ENCODE measurements at regions not wholly inside any gene's neighbourhood (a gene's known extent, or its start where the extent isn't known, plus 50 kb on each side); places are given as distances from the start of the nearest gene placed in this dataset.

DNA sequence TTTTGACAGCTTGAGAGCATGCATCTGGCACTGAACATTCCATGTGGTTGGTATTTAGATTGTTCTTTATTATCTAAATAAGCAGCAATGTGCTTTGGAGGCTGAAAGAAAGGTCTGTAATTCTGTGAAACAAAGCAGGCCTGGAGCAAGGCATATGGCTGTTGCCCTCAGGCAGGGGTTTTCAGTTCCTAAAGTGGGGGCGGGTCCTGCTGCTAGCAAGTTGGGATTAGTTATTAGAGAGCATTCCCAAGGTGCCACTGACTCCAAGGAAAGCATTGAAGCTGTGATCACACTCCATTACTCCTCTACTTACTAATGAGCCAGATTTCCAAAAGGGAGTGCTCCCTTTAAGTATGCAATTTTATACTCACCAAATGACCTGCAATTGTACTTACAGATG lies 432.2 kb downstream of the OLFM4 start:
- DNase-seq = no peak
- H3K27ac Mint-ChIP-seq = no peak overlapping the region
- ATAC-seq = no peak
- H3K4me1 Mint-ChIP-seq = no peaks in the 10 kb centered on the region
- peaks cover 24% of the 10 kb centered on the region for H3K9me3 Mint-ChIP-seq
- H3K36me3 Mint-ChIP-seq (ENCODE audit: low read depth) = no peaks in the 10 kb centered on the region
- no peak overlapping the region for H3K4me3 Mint-ChIP-seq
- no peaks in the 10 kb centered on the region for H3K27me3 Mint-ChIP-seq

GRCh38 chr13:53463106-53463505 lies 434.5 kb downstream of the OLFM4 start:
- DNase-seq (no peak), ATAC-seq (no peak)
- Mint-ChIP-seq H3K4me3 (no peak overlapping the region), H3K27ac (no peak overlapping the region), H3K9me3 (peaks cover 18% of the 10 kb centered on the region), H3K27me3 (no peaks in the 10 kb centered on the region), H3K4me1 (no peaks in the 10 kb centered on the region), H3K36me3 (ENCODE audit: low read depth) (no peaks in the 10 kb centered on the region)

GRCh38 chr13:53466576-53466975 lies 438.0 kb downstream of the OLFM4 start:
- DNase-seq (no peak), ATAC-seq (no peak)
- no peaks in the 10 kb centered on the region for H3K27me3 Mint-ChIP-seq
- H3K4me1 Mint-ChIP-seq = no peaks in the 10 kb centered on the region
- no peak overlapping the region for H3K27ac Mint-ChIP-seq
- H3K36me3 Mint-ChIP-seq (ENCODE audit: low read depth) = no peaks in the 10 kb centered on the region
- no peak overlapping the region for H3K4me3 Mint-ChIP-seq
- peaks cover 12% of the 10 kb centered on the region for H3K9me3 Mint-ChIP-seq

- H3K27me3 Mint-ChIP-seq = no peaks in the 10 kb centered on the region
These were observed 444.8 kb downstream of the OLFM4 start for GRCh38 chr13:53473397-53473796.

DNA sequence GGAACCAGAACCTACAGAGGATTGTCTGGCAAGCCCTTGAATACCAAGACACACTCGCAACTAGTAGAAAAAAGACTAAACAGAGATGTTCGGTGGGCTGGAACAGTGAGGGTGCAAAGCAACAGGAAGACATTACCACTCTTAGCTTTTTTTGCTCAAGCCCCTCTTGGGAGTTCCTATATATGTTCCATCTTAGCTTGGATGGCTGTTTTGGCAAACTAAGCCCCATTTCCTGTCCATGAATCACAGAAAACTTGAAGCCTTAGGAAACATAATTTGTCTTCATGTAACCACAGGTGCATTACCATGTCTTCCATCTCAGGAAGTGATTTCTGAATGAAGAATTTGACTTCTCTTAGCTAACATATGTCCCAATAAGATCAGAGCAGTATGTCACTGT lies 446.3 kb downstream of the OLFM4 start:
- no peaks in the 10 kb centered on the region for H3K27me3 Mint-ChIP-seq
- no peaks in the 10 kb centered on the region for H3K36me3 Mint-ChIP-seq (ENCODE audit: low read depth)
- no peaks in the 10 kb centered on the region for H3K4me1 Mint-ChIP-seq
- H3K27ac Mint-ChIP-seq = no peak overlapping the region
- DNase-seq = no peak
- ATAC-seq = no peak
- H3K4me3 Mint-ChIP-seq = no peak overlapping the region
- peaks cover 7% of the 10 kb centered on the region for H3K9me3 Mint-ChIP-seq

More at GRCh38 chr13:53473397-53473796, 444.8 kb downstream of the OLFM4 start:
- no peaks in the 10 kb centered on the region for H3K36me3 Mint-ChIP-seq (ENCODE audit: low read depth)
- ATAC-seq (no peak), DNase-seq (no peak)
- H3K27ac Mint-ChIP-seq = no peak overlapping the region
- no peak overlapping the region for H3K4me3 Mint-ChIP-seq
- H3K9me3 Mint-ChIP-seq = peaks cover 9% of the 10 kb centered on the region
- no peaks in the 10 kb centered on the region for H3K4me1 Mint-ChIP-seq

DNA sequence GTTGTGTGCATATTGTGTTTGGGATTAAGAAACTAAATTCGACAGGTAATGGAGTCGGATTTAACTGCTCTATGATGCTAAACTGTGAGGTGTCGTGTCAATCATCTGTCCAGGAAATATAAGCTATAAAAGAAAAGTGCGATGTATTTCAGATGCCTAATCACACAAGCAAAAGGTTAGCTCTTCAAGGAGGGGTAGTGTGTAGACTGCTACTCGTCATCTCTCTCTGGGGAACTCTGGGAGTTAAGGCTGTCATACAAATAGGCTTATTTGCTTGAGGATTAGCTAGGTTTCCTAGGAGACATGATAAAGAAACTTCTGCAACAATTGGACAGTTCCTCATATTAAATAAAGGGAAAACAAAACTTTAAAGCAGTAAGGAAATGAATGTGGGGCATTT lies 462.1 kb downstream of the OLFM4 start:
- no peaks in the 10 kb centered on the region for H3K27me3 Mint-ChIP-seq
- no peaks in the 10 kb centered on the region for H3K36me3 Mint-ChIP-seq (ENCODE audit: low read depth)
- H3K4me1 Mint-ChIP-seq = no peaks in the 10 kb centered on the region
- no peak for DNase-seq
- H3K9me3 Mint-ChIP-seq = peaks cover 8% of the 10 kb centered on the region
- no peak for ATAC-seq
- H3K27ac Mint-ChIP-seq = no peak overlapping the region
- no peak overlapping the region for H3K4me3 Mint-ChIP-seq

- ATAC-seq = no peak
- H3K36me3 Mint-ChIP-seq (ENCODE audit: low read depth) = no peaks in the 10 kb centered on the region
- H3K4me3 Mint-ChIP-seq = no peak overlapping the region
- H3K9me3 Mint-ChIP-seq = peaks cover 10% of the 10 kb centered on the region
- no peak overlapping the region for H3K27ac Mint-ChIP-seq
- no peaks in the 10 kb centered on the region for H3K27me3 Mint-ChIP-seq
- no peaks in the 10 kb centered on the region for H3K4me1 Mint-ChIP-seq
- DNase-seq = no peak
These were observed 465.8 kb downstream of the OLFM4 start for GRCh38 chr13:53494406-53494805.

DNA sequence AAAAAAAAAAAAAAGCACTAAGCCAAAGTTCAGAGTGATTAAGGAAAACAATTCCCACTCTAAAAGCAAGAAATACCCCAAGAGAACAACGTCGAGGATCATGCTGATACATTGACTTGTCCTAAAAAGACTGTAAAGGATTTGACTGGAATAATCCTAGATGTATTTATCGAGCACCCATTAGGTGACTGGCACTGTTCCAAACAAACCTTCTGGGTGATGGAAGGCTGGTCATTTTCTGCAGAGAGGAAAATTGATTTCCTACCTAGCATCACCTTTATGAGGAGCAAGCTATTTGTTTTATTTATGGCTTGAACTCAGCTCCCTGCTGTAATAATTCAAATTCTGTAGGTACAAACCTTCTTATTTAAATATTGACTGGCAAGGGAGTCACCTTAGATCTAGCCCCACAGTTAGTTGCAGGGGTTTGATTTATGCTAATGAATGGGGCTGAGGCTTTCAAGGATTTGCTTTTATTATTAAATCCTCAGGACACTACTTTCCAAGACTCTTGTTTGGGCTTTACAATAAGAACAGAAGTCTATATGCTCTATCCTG lies 471.0 kb downstream of the OLFM4 start:
- H3K9me3 Mint-ChIP-seq = peaks cover 18% of the 10 kb centered on the region
- H3K36me3 Mint-ChIP-seq (ENCODE audit: low read depth) = no peaks in the 10 kb centered on the region
- no peak overlapping the region for H3K4me3 Mint-ChIP-seq
- H3K27me3 Mint-ChIP-seq = no peaks in the 10 kb centered on the region
- DNase-seq (no peak), ATAC-seq (no peak)
- no peak overlapping the region for H3K27ac Mint-ChIP-seq
- no peaks in the 10 kb centered on the region for H3K4me1 Mint-ChIP-seq

DNA sequence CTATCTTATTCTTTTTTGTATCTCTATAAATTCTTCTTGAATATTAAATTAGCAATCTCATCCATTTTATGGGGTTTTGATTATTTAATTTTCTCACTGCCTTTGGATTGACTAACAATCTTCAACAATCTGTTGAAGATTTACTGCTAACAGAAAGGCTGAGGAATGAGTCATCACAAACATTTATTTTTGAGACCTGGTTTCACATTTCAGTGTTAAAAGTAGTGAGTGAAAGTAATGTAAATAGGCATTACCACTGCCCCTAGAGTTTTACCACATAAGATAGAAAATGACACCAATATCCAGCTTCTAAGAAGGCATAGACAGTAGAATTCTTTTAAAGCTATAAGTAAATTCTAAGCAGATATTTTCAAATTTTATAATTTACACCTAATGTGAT lies 472.8 kb downstream of the OLFM4 start:
- Mint-ChIP-seq H3K4me1 (no peaks in the 10 kb centered on the region), H3K9me3 (peaks cover 12% of the 10 kb centered on the region), H3K27me3 (no peaks in the 10 kb centered on the region), H3K4me3 (no peak overlapping the region), H3K27ac (no peak overlapping the region), H3K36me3 (ENCODE audit: low read depth) (no peaks in the 10 kb centered on the region)
- DNase-seq = no peak
- ATAC-seq = no peak

DNA sequence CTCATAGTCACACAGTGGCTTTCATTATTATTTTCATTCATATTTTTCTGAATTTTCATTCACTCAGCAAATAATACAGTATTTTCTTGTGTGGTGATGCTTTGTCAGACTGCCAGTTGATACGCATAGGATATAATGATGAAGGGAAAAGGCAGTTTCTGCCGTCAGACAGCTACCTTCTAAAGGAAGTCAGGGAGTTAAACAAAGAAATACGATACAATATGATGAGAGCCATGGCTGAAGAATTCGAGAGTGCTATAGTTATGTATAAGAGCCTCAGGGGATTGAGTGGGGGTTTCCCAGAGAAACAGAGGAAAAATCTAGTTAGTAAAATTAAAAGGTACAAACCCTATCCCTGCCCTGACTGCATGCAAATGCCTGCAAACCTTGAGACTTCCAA lies 479.1 kb downstream of the OLFM4 start:
- Mint-ChIP-seq H3K27me3 (no peaks in the 10 kb centered on the region), H3K9me3 (peaks cover 15% of the 10 kb centered on the region), H3K4me3 (no peak overlapping the region), H3K4me1 (no peaks in the 10 kb centered on the region), H3K27ac (no peak overlapping the region), H3K36me3 (ENCODE audit: low read depth) (no peaks in the 10 kb centered on the region)
- ATAC-seq (no peak), DNase-seq (no peak)

GRCh38 chr13:53512635-53513034 lies 484.0 kb downstream of the OLFM4 start:
- Mint-ChIP-seq H3K27ac (no peak overlapping the region), H3K36me3 (ENCODE audit: low read depth) (no peaks in the 10 kb centered on the region), H3K4me1 (no peaks in the 10 kb centered on the region), H3K27me3 (no peaks in the 10 kb centered on the region), H3K4me3 (no peak overlapping the region), H3K9me3 (peaks cover 15% of the 10 kb centered on the region)
- DNase-seq = no peak
- no peak for ATAC-seq

- Mint-ChIP-seq H3K4me1 (no peaks in the 10 kb centered on the region), H3K36me3 (ENCODE audit: low read depth) (no peaks in the 10 kb centered on the region)
These were observed 484.6 kb downstream of the OLFM4 start for GRCh38 chr13:53513226-53513625.

DNA sequence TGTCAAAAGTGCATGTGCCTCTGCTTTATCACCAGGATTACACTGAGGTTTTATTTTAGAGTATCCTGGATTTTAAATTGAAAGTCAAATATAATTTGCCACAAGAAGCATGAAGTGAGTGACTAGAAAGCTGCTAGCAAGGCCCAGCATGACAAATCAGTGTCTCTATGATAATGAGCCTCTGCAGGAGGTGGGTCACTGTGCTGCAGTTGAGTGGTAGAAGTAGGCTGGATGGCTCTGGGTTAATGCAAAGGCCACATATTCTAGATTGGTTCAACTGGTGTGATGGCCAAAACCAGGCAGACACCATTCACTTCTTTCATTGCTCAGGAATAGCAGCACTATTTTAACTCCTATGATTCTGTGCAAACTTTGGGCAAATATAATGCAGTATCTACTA lies 491.5 kb downstream of the OLFM4 start:
- no peak for ATAC-seq
- no peak overlapping the region for H3K4me3 Mint-ChIP-seq
- peaks cover 12% of the 10 kb centered on the region for H3K9me3 Mint-ChIP-seq
- no peaks in the 10 kb centered on the region for H3K36me3 Mint-ChIP-seq (ENCODE audit: low read depth)
- H3K27me3 Mint-ChIP-seq = no peaks in the 10 kb centered on the region
- no peak overlapping the region for H3K27ac Mint-ChIP-seq
- DNase-seq = no peak
- no peaks in the 10 kb centered on the region for H3K4me1 Mint-ChIP-seq

More at GRCh38 chr13:53513226-53513625, 484.6 kb downstream of the OLFM4 start:
- no peaks in the 10 kb centered on the region for H3K27me3 Mint-ChIP-seq
- ATAC-seq = no peak
- H3K9me3 Mint-ChIP-seq = peaks cover 15% of the 10 kb centered on the region
- H3K4me3 Mint-ChIP-seq = no peak overlapping the region
- no peak overlapping the region for H3K27ac Mint-ChIP-seq
- no peak for DNase-seq

DNA sequence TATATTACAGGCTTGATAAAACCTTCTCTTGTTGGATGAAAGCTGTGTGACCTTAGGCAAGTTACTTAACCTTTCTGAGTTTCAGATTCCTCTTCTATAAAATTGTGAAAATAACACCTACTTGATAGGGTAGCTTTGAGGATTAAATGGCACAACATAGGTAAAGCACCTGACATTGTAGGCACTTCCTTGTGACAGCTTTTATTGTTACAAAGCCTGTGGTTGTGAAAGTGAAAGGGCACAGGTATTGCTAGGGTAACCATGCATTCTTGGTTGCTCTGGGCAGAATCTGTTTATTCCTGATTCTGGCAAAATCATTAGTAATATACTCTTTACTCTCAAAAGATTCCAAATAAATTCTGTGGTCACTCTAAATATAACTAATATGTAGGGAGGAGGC lies 493.4 kb downstream of the OLFM4 start:
- ATAC-seq = no peak

GRCh38 chr13:53537586-53537985 lies 509.0 kb downstream of the OLFM4 start:
- Mint-ChIP-seq H3K36me3 (ENCODE audit: low read depth) (no peaks in the 10 kb centered on the region), H3K4me3 (no peak overlapping the region), H3K27me3 (no peaks in the 10 kb centered on the region), H3K27ac (no peak overlapping the region), H3K9me3 (peaks cover 13% of the 10 kb centered on the region), H3K4me1 (no peaks in the 10 kb centered on the region)
- DNase-seq (no peak), ATAC-seq (no peak)

More for the DNA sequence above, 493.4 kb downstream of the OLFM4 start:
- peaks cover 8% of the 10 kb centered on the region for H3K9me3 Mint-ChIP-seq
- no peaks in the 10 kb centered on the region for H3K4me1 Mint-ChIP-seq
- DNase-seq = no peak
- H3K27me3 Mint-ChIP-seq = no peaks in the 10 kb centered on the region
- no peaks in the 10 kb centered on the region for H3K36me3 Mint-ChIP-seq (ENCODE audit: low read depth)
- no peak overlapping the region for H3K27ac Mint-ChIP-seq
- H3K4me3 Mint-ChIP-seq = no peak overlapping the region

DNA sequence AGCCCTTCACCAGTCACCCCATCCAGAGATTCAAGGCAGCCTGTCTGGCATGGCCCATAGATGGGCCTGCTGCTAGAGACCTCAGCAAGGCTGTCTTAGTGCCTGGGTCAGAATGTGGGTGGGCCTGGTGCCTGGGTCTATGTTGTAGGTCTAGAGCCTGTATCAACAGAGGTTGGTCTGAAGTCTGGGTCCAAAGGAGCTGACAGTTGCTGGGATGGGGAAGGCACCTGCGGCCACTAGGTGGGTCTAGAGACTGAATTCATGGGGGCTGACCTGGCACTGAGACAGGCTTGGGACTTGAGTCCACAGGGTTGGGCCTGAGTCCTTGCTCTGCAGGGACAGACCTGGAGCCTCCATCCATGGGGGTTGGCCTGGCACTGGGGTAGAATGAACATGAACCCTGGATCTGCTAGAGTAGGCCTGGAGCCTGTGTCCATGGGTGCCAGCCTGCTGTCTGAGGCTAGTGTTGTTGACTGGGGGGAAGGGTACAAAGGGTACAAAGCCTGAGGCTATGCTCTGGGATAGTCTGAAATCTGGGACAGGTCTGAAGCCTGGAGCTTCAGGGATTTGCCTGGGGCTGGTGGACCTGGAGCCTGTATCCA lies 516.8 kb downstream of the OLFM4 start:
- no peaks in the 10 kb centered on the region for H3K27me3 Mint-ChIP-seq

More for the DNA sequence above, 516.8 kb downstream of the OLFM4 start:
- H3K36me3 Mint-ChIP-seq (ENCODE audit: low read depth) = no peaks in the 10 kb centered on the region
- ATAC-seq = no peak
- H3K9me3 Mint-ChIP-seq = peaks cover 6% of the 10 kb centered on the region
- DNase-seq = no peak
- no peak overlapping the region for H3K4me3 Mint-ChIP-seq
- no peaks in the 10 kb centered on the region for H3K4me1 Mint-ChIP-seq
- H3K27ac Mint-ChIP-seq = no peak overlapping the region

Data from activated naive CD8-positive, alpha-beta T cell treated with anti-CD3 and anti-CD28 coated beads, Interleukin-2, amount 50 U/mL, for 24 hours (primary cell).